ENCODE measurements at regions not wholly inside any gene's neighbourhood (a gene's known extent, or its start where the extent isn't known, plus 50 kb on each side); places are given as distances from the start of the nearest gene placed in this dataset.
"Not testable (repeated sequence)": the region's sequence is repeated elsewhere in the genome, so short reads cannot be mapped to it uniquely, and the experiment has no call there.

DNA sequence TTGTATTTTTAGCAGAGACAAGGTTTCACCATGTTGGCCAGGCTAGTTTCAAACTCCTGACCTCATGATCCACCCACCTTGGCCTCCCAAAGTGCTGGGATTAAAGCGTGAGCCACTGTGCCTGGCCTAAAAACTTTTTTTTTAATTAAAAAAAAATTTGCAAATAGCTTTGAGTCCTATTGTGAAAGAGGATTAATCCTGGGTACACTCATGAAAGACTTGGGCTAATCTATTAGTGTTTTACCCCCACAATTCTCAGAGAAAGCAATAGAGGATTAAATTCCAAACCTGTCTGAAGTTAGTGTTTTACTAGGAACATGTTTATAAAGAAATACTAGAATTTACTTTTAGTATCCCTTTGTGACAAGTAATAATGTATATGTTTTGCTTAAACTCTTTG lies 76.9 kb upstream of the ITGB1 start:
- no peak for DNase-seq

DNA sequence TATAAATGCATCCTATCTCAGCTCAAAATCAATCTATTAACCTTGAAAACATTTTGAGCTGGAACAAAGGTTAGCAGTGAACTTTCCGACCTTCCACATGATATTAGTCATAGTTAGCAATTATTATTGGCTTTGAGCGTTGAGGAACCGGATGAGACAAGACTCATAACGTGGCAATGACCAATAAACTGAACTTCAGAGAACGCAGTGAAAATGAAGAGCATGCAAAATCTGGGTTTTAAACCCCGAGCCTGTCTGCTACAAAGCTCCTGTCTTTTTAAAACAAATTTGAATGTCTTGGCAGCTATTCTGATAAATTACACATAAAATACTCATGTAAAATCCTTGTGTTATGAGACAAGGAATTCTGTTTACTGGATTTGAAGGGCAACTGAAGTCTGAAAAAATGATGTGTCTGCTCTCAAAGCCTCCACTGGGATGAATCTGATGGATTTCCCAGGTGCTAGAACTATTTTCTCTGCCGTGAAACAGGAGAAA lies 74.7 kb upstream of the ITGB1 start:
- DNase-seq = no peak

DNA sequence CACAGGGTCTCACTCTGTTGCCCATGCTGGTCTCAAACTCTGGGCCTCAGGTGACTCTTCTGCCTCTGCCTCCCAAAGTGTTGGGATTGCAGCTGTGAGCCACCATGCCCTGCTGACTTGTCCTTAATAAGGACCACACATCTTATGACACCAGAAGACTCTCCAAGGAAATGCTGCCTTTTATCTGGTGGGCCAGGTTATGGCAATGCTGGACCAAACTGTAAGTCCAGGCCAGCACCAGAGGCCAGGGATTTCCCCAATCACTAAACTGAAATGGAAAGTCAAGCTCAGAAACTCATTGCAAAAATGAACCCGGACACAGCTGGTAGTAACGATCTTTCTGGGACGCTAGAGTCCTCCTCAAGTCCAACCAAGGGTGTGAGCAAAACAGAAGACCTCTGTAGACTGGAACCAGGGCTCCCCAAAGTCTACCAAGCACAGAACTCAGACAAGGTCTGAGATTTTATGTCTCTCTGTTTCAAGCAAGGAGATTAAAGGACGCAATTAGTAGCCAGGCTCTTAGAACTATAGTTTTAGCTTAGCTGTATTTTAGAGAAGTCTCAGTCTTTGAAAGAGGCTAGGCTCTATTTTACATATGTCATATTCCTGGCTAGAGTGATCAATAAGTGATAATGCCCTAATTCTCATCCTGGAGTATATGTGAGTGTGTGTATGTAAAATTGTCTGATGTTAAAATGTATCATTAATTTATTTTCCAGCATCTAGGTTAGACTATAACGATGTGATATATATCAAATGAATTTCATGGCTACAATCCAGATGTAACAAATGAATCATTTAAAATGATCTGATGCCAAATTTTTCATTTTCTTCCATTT lies 74.0 kb upstream of the ITGB1 start:
- DNase-seq = no peak

DNA sequence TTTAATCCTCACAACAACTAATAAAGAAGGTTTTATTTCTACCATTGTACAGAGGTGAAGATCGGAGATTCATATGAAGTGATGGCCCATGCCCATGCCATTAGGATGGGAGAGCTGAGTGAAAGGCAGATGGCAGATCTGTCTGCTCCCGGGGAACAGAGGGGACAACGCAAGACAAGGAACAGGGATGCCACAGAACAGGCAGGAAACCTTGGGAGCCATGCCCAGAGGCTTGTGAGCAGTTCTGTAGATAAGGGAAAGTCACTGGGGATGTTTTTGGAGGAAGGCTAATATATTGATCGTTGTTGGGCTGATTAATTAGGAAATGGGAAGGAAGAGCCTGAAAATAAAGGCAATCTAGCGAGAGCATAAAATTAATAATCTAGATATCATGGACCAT lies 73.1 kb upstream of the ITGB1 start:
- DNase-seq = no peak

DNA sequence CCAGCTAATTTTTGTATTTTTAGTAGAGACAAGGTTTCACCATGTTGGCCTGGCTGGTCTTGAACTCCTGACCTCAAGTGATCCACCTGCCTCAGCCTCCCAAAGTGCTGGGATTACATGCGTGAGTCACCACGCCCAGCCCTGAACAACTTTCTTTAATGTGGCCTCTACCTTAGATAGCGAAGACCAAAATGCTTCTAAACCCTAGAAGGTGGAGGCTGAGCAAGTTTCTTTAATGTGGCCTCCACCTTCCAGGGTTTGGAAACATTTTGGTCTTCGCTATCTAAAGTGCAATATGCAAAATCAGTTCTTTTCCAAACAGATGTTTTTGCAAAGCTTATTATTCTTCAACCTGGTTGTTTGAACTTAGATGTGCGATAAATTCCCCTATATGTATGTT lies 70.5 kb upstream of the ITGB1 start:
- peak; percentile 49 for DNase-seq

DNA sequence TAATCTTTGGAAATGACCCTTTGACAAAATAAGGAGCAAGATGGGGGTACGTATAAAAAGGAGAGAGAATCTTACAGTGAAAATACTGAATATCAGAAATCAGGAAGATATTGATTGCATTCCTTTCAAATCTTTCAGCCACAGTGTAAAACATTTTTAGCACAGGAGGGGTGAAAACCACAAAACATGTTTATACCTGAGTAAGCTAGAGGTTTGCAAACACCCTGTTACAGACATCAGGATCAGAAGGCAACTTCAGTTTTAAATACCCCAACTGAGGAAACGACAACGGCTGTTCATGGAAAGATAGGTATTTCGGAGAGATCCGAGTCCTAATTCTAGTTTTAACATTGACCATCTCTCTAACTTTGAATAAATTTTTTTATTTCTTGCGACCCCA lies 69.1 kb upstream of the ITGB1 start:
- no peak for DNase-seq

DNA sequence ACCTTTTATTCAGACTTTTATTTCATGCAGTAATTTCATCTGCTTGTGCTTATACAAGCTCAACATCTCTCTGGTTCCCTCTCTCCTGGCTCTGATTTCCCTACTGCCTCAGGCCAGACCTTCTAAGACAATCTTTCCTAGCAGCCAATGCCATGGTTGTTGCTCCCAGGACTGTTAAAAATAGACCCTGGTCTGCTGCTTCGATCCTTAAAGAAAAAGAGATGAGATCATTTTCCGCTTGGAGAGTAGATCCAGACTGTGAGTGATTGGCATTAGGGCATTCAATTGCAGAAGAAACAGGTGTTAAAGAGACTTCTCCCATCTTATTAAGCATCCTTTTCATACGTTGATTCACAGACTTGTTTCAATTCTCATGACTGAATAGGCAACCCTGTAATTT lies 68.4 kb upstream of the ITGB1 start:
- no peak for DNase-seq

DNA sequence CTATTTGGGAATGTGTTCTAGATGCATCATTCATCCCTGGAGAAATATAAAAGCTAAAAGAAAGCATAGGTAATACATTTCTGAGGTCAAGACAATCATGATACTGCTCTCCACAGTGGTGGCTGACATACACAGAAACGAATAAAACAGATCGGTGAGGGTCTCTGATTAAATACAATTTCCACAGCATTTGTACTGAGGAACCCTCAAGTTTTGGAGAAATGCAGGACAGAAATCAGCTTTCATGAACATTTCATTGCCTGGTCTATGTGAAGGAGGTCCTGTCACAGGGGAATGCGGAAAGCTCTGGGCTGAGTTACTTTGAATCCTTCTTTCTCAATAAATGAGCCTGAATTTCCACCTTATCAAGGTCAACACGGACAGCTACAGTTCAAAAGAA lies 67.9 kb upstream of the ITGB1 start:
- DNase-seq = no peak

DNA sequence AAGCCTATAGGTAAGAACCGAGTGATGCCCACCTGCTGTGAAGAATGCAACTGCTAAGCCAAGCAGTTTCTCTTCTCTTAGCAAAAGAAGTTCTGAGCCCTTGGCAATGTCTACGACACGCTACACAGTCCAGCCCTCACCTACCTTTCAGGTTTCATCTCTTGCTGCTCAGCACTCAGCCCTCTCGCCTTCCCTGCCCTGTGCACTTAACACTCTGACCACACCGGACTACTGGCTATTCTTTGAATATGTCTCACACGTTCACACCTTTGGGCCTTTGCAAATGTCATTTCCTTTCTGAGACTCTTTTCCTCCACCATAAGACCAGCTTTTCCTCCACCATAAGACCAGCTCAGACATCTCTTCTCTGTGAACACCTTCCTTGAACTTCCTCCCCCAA lies 67.0 kb upstream of the ITGB1 start:
- no peak for DNase-seq

DNA sequence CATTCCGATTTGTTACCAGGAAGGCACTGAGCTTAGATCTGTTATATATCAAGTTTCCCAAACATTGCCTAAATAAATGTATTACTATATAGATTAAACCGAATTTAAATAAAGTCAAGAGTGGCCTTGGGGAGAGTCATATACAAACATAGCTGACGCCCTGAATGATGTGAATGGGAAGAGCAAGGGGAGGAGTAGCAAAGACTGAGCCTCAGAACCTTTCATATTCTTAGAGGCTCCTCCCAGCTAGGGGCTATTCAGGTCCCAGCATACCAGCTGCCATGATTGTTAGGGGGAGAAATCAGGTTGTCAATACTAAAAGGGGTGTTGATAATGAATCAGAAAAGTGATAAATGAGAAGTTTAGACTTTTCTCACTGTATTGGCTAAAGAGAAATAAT lies 64.7 kb upstream of the ITGB1 start:
- DNase-seq = no peak

DNA sequence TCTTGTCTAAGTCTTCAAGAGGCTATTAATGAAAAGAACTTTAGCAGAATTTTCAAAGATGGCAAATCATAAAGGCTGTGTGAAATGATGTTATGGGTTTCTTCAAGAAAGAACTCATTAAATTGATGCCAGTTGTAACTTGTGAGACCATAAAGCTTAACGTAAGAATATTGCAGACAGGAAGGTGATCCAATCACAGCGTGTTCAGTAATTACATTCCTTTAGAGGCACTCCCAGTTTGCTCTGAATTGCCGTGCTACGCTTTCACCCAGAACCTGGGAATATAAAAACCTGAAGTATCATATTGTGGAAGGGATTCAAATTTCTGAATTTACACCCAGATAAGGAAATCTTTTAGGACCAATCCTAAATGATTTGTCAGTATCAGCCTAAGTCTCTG lies 64.1 kb upstream of the ITGB1 start:
- DNase-seq = no peak

DNA sequence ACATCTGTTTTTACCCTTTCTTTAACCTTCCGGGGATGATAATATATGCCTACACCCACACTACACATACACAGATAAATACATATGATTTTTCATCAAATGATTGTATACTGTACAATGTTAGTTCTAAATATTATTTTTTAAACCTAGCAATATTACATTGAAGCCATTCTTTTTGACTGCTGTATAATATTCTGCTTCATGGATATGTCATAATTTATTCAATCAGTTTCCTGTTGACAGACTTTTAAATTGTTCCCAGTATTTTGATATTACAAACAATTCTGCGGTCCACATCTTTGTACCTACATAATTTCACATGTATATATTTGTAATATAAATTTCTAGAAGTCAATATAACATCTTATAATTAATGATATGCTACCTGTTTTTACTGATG lies 59.0 kb upstream of the ITGB1 start:
- DNase-seq = no peak

DNA sequence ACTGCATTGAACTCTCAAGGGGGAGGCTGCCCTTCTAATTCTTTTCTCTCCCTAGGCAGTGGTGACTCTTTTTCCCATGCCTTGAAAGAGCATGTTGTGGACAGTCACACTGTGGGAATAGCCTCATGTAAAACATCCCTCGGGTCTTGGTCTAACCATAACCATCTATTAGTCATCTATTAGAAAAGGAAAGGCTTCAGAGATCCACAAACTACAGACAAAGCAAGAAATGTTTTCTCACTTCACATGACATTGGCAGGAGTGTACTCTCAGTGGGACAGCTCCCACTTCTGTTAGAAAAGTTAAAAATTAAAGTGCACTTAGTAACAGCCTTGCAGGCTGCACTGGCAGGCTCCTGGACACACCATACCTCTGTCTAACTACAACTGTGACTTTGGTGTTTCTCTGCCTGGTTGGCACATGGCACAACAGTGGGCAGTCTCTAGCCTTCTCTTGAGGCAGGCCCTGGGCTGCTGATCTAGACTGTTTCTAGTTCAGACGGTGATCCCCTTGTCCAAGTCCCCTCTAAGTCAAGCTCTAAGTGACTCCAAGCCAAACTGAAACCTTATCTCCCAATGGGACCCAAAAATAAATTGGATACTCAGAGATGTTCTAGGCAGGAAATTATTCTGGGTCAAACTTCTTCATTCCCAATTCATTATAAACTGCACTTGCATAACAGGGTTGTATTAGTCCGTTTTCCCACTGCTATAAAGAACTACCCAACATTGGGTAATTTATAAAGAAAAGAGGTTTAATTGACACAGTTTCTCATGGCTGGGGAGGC lies 57.9 kb upstream of the ITGB1 start:
- DNase-seq = no peak

DNA sequence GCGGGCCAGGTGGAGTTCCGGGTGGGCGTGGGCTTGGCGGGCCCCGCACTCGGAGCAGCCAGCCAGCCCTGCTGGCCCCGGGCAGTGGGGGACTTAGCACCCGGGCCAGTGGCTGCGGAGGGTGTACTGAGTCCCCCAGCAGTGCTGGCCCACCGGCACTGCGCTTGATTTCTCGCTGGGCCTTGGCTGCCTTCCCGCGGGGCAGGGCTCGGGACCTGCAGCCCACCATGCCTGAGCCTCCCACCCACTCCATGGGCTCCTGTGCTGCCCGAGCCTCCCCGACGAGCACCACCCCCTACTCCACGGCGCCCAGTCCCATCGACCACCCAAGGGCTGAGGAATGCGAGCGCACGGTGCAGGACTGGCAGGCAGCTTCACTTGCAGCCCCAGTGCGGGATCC lies 55.3 kb upstream of the ITGB1 start:
- not testable (repeated sequence) for DNase-seq

DNA sequence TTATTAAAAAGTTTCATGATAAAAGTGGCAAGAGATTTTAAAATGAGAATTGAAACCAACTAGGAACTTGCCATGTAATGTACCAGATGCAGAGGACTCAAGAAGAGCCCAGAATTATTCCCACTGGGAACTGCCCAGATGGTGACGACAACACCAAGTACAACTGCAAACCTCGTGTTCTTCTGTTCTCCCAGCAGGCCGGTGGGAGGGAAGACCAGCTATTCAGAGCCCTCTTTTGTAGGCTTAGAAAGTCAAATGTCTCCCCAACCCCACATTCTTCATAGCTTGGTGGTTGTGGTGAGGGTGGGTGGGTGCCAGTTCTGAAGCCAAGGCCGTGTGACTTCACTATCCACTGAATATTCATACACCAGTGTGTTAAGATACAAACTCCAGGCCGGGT lies 54.3 kb upstream of the ITGB1 start:
- DNase-seq = no peak

DNA sequence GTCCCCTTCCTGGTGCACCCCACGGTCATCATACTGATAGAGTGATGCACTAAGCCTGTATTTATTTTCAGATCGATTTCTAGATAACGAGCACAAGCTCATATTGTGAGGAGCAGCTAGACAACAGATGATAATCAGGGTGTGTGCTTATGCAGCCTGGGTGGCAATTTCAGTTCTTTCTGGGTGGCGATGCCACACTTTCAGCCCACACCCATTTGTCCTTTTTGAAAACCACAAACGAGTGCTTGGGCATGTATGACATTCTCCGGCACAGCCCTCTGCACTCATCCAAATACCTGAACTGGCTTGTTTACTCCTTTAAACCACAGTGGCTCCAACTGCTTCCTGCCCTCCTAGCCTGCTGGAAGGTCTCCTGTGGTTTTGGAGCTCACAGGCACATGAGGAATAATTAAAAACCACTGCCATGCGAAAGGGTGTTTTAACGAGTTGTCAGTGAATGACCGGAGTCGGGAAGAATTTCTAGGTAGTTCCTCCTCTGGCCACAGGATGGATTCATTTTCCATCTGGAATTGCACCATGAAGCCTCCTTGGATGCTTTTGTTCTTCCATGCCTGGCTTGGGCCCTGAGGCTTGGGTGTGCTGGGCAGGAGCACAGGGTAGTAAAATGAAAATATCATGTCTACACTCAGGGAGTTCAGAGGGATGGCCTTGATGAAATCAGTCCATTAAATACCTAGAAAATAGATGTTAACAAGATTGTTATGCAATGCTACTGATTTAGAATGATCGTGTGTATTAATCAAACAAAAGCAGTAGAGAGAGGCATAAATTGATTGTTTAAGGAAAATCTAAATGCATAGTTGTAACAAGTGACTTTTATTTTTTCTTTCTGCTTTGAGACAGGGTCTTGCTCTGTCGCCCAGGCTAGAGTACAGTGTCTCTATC lies 52.4 kb upstream of the ITGB1 start:
- no peak for DNase-seq

DNA sequence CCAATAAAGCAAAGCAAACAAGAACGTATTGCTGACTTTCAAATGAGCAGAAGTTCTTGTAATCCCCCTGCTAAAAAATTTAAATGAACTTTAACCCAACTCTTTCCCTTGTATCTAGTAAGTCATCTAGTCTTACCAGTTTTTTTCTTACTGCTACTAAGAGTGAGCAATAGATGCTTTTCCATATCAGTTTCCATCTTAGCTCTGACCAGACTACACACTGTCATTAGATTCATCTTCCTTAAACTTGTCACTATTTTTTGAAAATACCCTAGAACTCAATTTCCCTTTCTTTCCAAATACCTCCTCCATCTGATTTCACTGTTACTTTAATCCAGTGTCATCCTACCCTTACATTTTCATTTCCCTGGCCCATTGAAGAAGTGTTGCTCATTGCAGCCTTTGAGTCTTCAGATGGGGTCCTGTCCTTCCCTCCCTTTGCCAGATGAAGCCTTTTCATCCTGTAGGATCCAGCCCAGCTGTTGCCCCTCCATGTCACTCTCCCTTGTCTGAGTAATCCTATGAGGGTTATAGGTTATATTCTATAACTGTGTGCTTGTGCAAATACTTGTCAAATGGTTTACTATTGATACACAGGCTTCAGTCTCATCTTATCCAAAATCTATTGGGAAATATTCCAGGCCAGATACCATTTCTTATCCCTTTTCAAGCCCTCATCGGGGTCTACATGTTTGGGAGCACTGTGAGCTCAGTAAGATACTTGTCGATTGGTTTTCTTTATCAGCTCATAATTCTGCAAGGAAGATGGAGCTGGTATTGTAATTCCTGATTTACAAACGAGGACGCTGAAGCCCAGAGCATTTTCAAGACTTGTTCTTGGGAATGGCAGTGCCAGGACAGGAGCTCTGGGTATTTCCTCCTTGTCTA lies 51.5 kb upstream of the ITGB1 start:
- no peak for DNase-seq

DNA sequence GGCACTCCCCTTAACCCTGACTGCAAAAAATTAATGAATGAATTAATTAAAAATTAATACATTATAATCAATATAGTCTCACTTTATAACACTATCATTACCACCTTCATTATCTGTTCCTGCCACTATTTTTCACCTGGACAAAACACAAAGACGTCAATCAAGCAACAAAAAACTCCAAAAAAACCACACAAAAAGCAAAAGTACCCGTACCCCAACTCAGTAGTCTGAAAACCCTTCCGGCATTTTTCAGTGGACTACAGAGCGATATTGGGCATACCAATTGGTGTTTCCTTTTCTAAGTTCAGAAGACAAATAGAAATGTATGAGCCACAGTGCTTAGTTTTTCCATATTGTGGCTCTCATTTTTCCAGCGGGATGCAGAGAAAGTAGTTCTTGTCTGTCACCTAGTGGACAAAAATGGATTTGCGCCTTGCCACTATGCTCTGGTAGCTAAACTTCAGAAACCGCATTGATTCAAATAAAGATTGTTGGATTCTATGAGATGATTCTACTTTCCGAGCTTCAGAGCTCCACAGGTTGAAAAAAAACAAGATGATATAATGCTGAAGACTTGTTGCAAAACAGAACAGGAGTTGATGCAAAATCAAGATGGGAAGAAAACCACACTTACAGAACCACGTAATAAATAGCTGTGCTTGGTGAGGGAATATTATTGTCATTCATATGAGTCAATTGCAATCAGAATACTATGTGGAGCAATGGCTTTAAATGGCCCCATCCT lies 50.6 kb upstream of the ITGB1 start:
- peak; percentile 35 for DNase-seq

DNA sequence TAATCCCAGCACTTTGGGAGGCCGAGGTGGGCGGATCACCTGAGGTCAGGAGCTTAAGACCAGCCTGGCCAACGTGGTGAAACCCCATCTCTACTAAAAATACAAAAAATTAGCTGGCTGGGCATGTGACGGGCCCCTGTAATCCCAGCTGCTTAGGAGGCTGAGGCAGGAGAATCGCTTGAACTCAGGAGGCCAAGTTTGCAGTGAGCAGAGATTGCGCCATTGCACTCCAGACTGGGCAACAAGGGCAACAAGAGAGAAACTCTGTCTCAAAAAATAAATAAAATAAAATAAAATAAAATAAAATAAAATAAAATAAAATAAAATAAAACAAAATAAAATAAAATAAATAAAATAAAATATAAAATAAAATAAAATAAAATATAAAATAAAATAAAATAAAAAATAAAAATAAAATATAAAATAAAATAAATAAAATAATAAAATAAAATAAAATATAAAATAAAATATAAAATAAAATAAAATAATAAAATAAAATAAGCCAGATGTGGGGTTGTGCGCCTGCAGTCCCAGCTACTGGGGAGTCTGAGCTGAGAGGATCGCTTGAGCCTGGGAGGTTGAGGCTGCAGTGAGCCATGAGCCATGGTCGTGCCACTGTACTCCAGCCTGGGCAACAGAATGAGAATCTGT lies 49.8 kb upstream of the ITGB1 start:
- not testable (repeated sequence) for DNase-seq

Data from activated T-cell treated with anti-CD3 and anti-CD28 coated beads, Interleukin-2, amount 50 U/mL, for 1 hour (primary cell).